ENCODE measurements at regions not wholly inside any gene's neighbourhood (a gene's known extent, or its start where the extent isn't known, plus 50 kb on each side); places are given as distances from the start of the nearest gene placed in this dataset.

GRCh38 chr20:17878069-17878911 is 90.3 kb downstream of the SNX5 start:
- H3K36me3 ChIP-seq (ENCODE audit: insufficient read depth, low read length): no peaks in the 10 kb centered on the region
- H3K9me3 ChIP-seq (ENCODE audit: insufficient read depth, low read length, severe bottlenecking): no peaks in the 10 kb centered on the region
- H3K27ac ChIP-seq (ENCODE audit: low read length): no peak overlapping the region
- H2AFZ ChIP-seq (ENCODE audit: low read depth, low read length): no peak overlapping the region
- H3K4me2 ChIP-seq (ENCODE audit: insufficient read depth, low read length): no peak overlapping the region
- no peak for TF ChIP-seq CTCF (IDR thresholded peaks at IDR 0.05; ENCODE audit: borderline replicate concordance, extremely low read depth, low read length, poor library complexity, severe bottlenecking)
- TF ChIP-seq EZH2 (IDR thresholded peaks at IDR 0.05; ENCODE audit: borderline replicate concordance, low read depth, low read length, severe bottlenecking): no peak
- peaks cover 20% of the 10 kb centered on the region for H3K27me3 ChIP-seq (ENCODE audit: insufficient read depth, low read length, poor library complexity)
- 0 out of 2 replicates have a peak, but pooled peaks cover 4% of the 10 kb centered on the region for H4K20me1 ChIP-seq (ENCODE audit: insufficient read depth, low read length)
- DNase-seq (no peak), ATAC-seq (ENCODE audit: insufficient read depth, low read depth) (no peak)
- no peak overlapping the region for H3K4me3 ChIP-seq (ENCODE audit: low read depth in 1 of 2, low read length in 2 of 2)
- H3K4me1 ChIP-seq (ENCODE audit: insufficient read depth, low read length): no peaks in the 10 kb centered on the region
- no peaks in the 10 kb centered on the region for H3K79me2 ChIP-seq (ENCODE audit: insufficient read depth, low read length)
- no peak overlapping the region for H3K9ac ChIP-seq (ENCODE audit: low read depth, low read length)

- Histone ChIP-seq H3K79me2 (ENCODE audit: insufficient read depth, low read length) (no peaks in the 10 kb centered on the region), H3K4me1 (ENCODE audit: insufficient read depth, low read length) (peaks cover 5% of the 10 kb centered on the region; the same call in 1 of the 2 replicates), H3K4me3 (ENCODE audit: low read depth in 1 of 2, low read length in 2 of 2) (no peak overlapping the region), H3K27me3 (ENCODE audit: insufficient read depth, low read length, poor library complexity) (peaks cover 20% of the 10 kb centered on the region), H3K4me2 (ENCODE audit: insufficient read depth, low read length) (no peak overlapping the region), H2AFZ (ENCODE audit: low read depth, low read length) (no peak overlapping the region), H3K9ac (ENCODE audit: low read depth, low read length) (no peak overlapping the region), H3K27ac (ENCODE audit: low read length) (no peak overlapping the region), H3K9me3 (ENCODE audit: insufficient read depth, low read length, severe bottlenecking) (no peaks in the 10 kb centered on the region), H3K36me3 (ENCODE audit: insufficient read depth, low read length) (no peaks in the 10 kb centered on the region), H4K20me1 (ENCODE audit: insufficient read depth, low read length) (no peaks in the 10 kb centered on the region)
- TF ChIP-seq EZH2 (IDR thresholded peaks at IDR 0.05; ENCODE audit: borderline replicate concordance, low read depth, low read length, severe bottlenecking) (no peak), CTCF (IDR thresholded peaks at IDR 0.05; ENCODE audit: borderline replicate concordance, extremely low read depth, low read length, poor library complexity, severe bottlenecking) (no peak)
- DNase-seq (no peak), ATAC-seq (ENCODE audit: insufficient read depth, low read depth) (no peak)
These were observed 92.6 kb downstream of the SNX5 start for GRCh38 chr20:17875981-17876385.

- H3K4me2 ChIP-seq (ENCODE audit: insufficient read depth, low read length): no peak overlapping the region
- peaks cover 24% of the 10 kb centered on the region for H3K27me3 ChIP-seq (ENCODE audit: insufficient read depth, low read length, poor library complexity)
- ATAC-seq (ENCODE audit: insufficient read depth, low read depth) (no peak), DNase-seq (no peak)
- H3K4me1 ChIP-seq (ENCODE audit: insufficient read depth, low read length): peaks cover 5% of the 10 kb centered on the region; the same call in 1 of the 2 replicates
- no peaks in the 10 kb centered on the region for H3K9me3 ChIP-seq (ENCODE audit: insufficient read depth, low read length, severe bottlenecking)
- H4K20me1 ChIP-seq (ENCODE audit: insufficient read depth, low read length): no peaks in the 10 kb centered on the region
- no peak overlapping the region for H3K27ac ChIP-seq (ENCODE audit: low read length)
- H3K36me3 ChIP-seq (ENCODE audit: insufficient read depth, low read length): no peaks in the 10 kb centered on the region
- H2AFZ ChIP-seq (ENCODE audit: low read depth, low read length): no peak overlapping the region
- no peak for TF ChIP-seq EZH2 (IDR thresholded peaks at IDR 0.05; ENCODE audit: borderline replicate concordance, low read depth, low read length, severe bottlenecking)
- no peak for TF ChIP-seq CTCF (IDR thresholded peaks at IDR 0.05; ENCODE audit: borderline replicate concordance, extremely low read depth, low read length, poor library complexity, severe bottlenecking)
- H3K79me2 ChIP-seq (ENCODE audit: insufficient read depth, low read length): no peaks in the 10 kb centered on the region
- H3K4me3 ChIP-seq (ENCODE audit: low read depth in 1 of 2, low read length in 2 of 2): no peak overlapping the region
- no peak overlapping the region for H3K9ac ChIP-seq (ENCODE audit: low read depth, low read length)
These were observed 93.3 kb downstream of the SNX5 start for GRCh38 chr20:17875106-17875980.

Data from DND-41 (cell line).